Tibial nerve (tissue), 4 donors: ENCODE measurements at regions not wholly inside any gene's neighbourhood (a gene's known extent, or its start where the extent isn't known, plus 50 kb on each side); places are given as distances from the start of the nearest gene placed in this dataset.

Experiments used
- DNase-seq, 2 donors: peaks; one replicate each; pipeline ENCODE4 v3.0.0-alpha.2; 2019; ENCODE audit warnings: low spot score in 2 of 2
- H3K27ac ChIP-seq, 4 donors: fragments of 200-600 bp; sonication (generic) in 3 of 4; one replicate each; pipeline ENCODE4 v1.5.1; 2017 to 2019; ENCODE audit warnings: mild to moderate bottlenecking in 1 of 4
- H3K27me3 ChIP-seq, 2 donors: fragments of 200-600 bp; sonication (generic) in 1 of 2; one replicate each; pipeline versions ENCODE4 v1.5.1 to v1.6.0; 2017 to 2019
- H3K36me3 ChIP-seq, 3 donors: fragments of 200-600 bp; sonication (generic); one replicate each; pipeline ENCODE4 v1.5.1; 2018 to 2019
- H3K4me1 ChIP-seq, 4 donors: fragments of 200-600 bp; sonication (generic) in 3 of 4; one replicate each; pipeline ENCODE4 v1.5.1; 2017 to 2019
- H3K4me3 ChIP-seq, 4 donors: fragments of 200-600 bp; sonication (generic) in 3 of 4; one replicate each; pipeline ENCODE4 v1.5.1; 2017 to 2019; ENCODE audit warnings: mild to moderate bottlenecking in 1 of 4, moderate library complexity in 1 of 4
- H3K9me3 ChIP-seq, 4 donors: fragments of 200-600 bp; sonication (generic) in 3 of 4; one replicate each; pipeline ENCODE4 v1.5.1; 2017 to 2019
- EP300 ChIP-seq, 2 donors: sonication (generic); formaldehyde crosslinking; IDR thresholded peaks; one replicate each; pipeline ENCODE4 v1.6.1; 2017; ENCODE audit warnings: antibody characterized with exemption in 2 of 2, mild to moderate bottlenecking in 1 of 2
- POLR2A ChIP-seq, 2 donors: fragments of 450-650 bp; IDR thresholded peaks; one replicate each; pipeline ENCODE4 v1.6.1; 2017; ENCODE audit warnings: antibody characterized with exemption in 2 of 2, mild to moderate bottlenecking in 2 of 2, moderate library complexity in 2 of 2
- WGBS, 2 donors: methylation state at CpG; one replicate each; pipeline ENCODE4 v1.1.5; 2018; 5-methylcytosine and 5-hydroxymethylcytosine counted together
- TF ChIP-seq, protein P1 (sequence below), 5 experiments: fragments of 200-600 bp in 3 of 5; fragments of 450-650 bp in 2 of 5; sonication (generic) in 3 of 5; IDR thresholded peaks; one replicate each; pipeline ENCODE4 v1.5.1; 2016 to 2019; ENCODE audit warnings: antibody characterized with exemption in 5 of 5, mild to moderate bottlenecking in 3 of 5, moderate library complexity in 2 of 5

DNA sequence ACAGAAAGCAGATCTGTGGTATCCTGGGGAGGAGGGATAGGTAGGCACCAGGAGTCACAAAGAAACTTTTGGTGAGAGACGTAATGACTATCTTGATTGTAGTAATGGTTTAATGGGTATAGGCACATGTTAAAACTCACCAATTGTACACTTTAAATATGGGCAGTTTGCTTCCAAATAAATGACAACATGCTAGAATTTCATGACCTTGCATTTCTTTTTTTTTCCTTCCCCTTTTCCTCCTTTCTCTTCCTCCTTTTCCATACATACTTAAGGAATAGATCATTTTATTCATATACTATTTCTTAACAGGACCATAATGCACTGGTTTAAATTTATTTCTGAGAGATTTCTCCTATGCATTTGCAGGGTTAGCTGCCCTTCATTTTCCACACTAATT lies 341.8 kb downstream of the TMEM182 start:
- H3K4me3 ChIP-seq = no peak overlapping the region
- no peaks in the 10 kb centered on the region for H3K27me3 ChIP-seq
- no peak overlapping the region for H3K27ac ChIP-seq
- no peaks in the 10 kb centered on the region for H3K36me3 ChIP-seq
- WGBS, 2 donors = 67 to 76% methylated on average over 1 of the region's 1 CpG
- no peaks in the 10 kb centered on the region for H3K9me3 ChIP-seq
- TF ChIP-seq POLR2A (IDR thresholded peaks at IDR 0.05) = no peak
- TF ChIP-seq EP300 (IDR thresholded peaks at IDR 0.05) = no peak
- TF ChIP-seq, protein P1, sequence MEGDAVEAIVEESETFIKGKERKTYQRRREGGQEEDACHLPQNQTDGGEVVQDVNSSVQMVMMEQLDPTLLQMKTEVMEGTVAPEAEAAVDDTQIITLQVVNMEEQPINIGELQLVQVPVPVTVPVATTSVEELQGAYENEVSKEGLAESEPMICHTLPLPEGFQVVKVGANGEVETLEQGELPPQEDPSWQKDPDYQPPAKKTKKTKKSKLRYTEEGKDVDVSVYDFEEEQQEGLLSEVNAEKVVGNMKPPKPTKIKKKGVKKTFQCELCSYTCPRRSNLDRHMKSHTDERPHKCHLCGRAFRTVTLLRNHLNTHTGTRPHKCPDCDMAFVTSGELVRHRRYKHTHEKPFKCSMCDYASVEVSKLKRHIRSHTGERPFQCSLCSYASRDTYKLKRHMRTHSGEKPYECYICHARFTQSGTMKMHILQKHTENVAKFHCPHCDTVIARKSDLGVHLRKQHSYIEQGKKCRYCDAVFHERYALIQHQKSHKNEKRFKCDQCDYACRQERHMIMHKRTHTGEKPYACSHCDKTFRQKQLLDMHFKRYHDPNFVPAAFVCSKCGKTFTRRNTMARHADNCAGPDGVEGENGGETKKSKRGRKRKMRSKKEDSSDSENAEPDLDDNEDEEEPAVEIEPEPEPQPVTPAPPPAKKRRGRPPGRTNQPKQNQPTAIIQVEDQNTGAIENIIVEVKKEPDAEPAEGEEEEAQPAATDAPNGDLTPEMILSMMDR (IDR thresholded peaks at IDR 0.05) = no peak
- no peak for DNase-seq
- H3K4me1 ChIP-seq = no peaks in the 10 kb centered on the region

DNA sequence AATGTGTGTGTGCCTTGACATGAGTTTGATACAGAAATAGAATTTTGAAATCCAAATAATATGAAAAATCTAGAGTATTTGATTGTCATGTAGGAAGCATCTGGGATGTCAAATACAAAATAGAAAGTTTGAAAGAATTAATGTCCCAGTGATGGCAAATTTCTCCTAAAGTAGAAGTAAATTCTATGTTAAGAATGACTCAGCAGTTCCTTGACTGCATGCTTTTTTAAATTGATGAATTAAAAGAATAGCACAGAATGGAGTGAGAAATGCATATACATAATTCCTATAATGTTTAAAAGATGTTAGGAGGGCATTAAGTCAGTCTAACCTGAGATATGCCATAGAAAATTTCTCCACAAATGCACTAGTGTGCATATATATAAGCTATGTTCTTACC lies 357.5 kb downstream of the TMEM182 start:
- H3K4me3 ChIP-seq = no peak overlapping the region
- H3K9me3 ChIP-seq = no peaks in the 10 kb centered on the region
- no peak overlapping the region for H3K27ac ChIP-seq
- H3K36me3 ChIP-seq = no peaks in the 10 kb centered on the region
- no peaks in the 10 kb centered on the region for H3K27me3 ChIP-seq
- no peak for DNase-seq
- H3K4me1 ChIP-seq = no peaks in the 10 kb centered on the region
- TF ChIP-seq, protein P1 (IDR thresholded peaks at IDR 0.05) = no peak
- TF ChIP-seq POLR2A (IDR thresholded peaks at IDR 0.05) = no peak
- no peak for TF ChIP-seq EP300 (IDR thresholded peaks at IDR 0.05)

DNA sequence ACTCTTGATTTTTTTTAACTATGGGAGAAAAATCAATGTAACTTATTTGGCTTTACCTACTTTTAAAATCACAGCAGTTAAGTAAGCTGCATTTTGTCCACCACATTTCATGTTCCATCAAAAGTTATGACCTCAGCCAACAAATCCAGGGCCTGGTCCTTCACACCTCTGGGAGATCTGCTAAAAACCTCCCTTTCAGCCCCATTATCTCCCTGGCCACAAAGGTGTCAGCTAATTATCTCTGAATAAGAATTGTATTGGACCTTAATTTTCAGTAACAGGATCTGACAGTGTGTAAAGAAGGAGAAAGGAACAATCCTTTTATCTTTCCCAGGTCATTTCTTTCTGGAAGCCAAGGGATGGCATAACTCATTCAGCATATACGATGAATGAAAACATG lies 359.3 kb downstream of the TMEM182 start:
- no peaks in the 10 kb centered on the region for H3K36me3 ChIP-seq
- no peak overlapping the region for H3K4me3 ChIP-seq
- 87 to 93% methylated on average over 1 of the region's 1 CpG for WGBS, 2 donors
- no peak for DNase-seq
- no peaks in the 10 kb centered on the region for H3K9me3 ChIP-seq
- H3K27ac ChIP-seq = no peak overlapping the region
- H3K27me3 ChIP-seq = no peaks in the 10 kb centered on the region
- H3K4me1 ChIP-seq = no peaks in the 10 kb centered on the region
- TF ChIP-seq POLR2A (IDR thresholded peaks at IDR 0.05) = no peak
- TF ChIP-seq, protein P1 (IDR thresholded peaks at IDR 0.05) = no peak
- TF ChIP-seq EP300 (IDR thresholded peaks at IDR 0.05) = no peak

DNA sequence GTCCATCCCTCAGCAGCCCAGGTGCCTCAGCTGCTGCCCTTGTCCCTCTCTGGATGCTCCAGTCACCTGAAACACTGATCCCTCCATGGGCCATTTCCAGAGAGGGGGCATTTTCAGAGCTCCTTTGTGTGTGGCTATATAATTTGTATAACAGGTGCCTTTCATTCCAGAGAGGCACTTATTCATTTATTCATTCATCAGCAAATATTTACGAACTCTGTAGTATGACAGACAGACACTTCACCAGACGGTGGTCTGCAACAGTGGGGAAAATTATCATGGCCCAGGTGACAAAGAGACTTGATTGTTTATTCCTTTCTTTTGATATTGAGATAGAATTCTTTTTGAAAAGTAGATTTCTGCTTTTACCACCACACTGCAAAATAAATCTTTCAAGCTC lies 361.7 kb downstream of the TMEM182 start:
- DNase-seq = no peak
- no peaks in the 10 kb centered on the region for H3K9me3 ChIP-seq
- no peaks in the 10 kb centered on the region for H3K27me3 ChIP-seq
- H3K4me1 ChIP-seq = no peaks in the 10 kb centered on the region
- H3K27ac ChIP-seq = no peak overlapping the region
- H3K4me3 ChIP-seq = no peak overlapping the region
- no peaks in the 10 kb centered on the region for H3K36me3 ChIP-seq
- WGBS, 2 donors = 80 to 82% methylated on average over 2 of the region's 2 CpGs
- TF ChIP-seq POLR2A (IDR thresholded peaks at IDR 0.05) (no peak), EP300 (IDR thresholded peaks at IDR 0.05) (no peak)
- TF ChIP-seq, protein P1 (IDR thresholded peaks at IDR 0.05) = no peak

DNA sequence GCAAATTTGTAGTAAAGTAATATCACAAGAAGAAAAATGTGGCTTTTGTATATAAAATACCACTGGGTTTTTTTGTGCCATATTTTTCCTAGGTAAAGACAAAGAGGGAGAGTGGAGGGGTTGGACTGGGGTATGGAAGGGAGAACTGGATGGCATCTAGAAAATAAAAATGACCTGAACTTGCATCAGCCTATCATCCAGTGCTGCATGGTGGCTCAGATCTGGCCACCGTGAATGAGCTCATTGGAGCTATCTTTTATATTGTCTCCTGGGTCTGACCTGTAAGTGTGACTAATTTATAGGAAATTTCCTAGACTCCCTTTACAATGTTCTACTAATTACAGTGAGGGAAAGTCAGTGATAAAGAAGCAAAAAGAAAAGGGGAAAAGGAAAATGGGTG lies 369.0 kb downstream of the TMEM182 start:
- H3K4me3 ChIP-seq = no peak overlapping the region
- H3K9me3 ChIP-seq = no peaks in the 10 kb centered on the region
- WGBS, 2 donors = 76 to 83% methylated on average over 1 of the region's 1 CpG
- no peaks in the 10 kb centered on the region for H3K4me1 ChIP-seq
- no peaks in the 10 kb centered on the region for H3K36me3 ChIP-seq
- no peak overlapping the region for H3K27ac ChIP-seq
- TF ChIP-seq POLR2A (IDR thresholded peaks at IDR 0.05) = no peak
- TF ChIP-seq EP300 (IDR thresholded peaks at IDR 0.05) = no peak
- TF ChIP-seq, protein P1 (IDR thresholded peaks at IDR 0.05) = no peak
- H3K27me3 ChIP-seq = no peaks in the 10 kb centered on the region
- DNase-seq = no peak
